ENCODE measurements at regions not wholly inside any gene's neighbourhood (a gene's known extent, or its start where the extent isn't known, plus 50 kb on each side); places are given as distances from the start of the nearest gene placed in this dataset.
A peak's percentile ranks its signal among the peaks of the same experiment; 100 is the strongest.

- H3K79me2 ChIP-seq (ENCODE audit: control insufficient read depth, insufficient read depth, low read length): no peaks in the 10 kb centered on the region
- no peak overlapping the region for H2BK5ac ChIP-seq (ENCODE audit: low read length)
- H3K18ac ChIP-seq (ENCODE audit: low read length): no peak overlapping the region
- no peak overlapping the region for H3K9ac ChIP-seq (ENCODE audit: low read length)
- no CpG with 5 or more reads among the region's 4 CpGs for WGBS (ENCODE audit: extremely low coverage, insufficient coverage, low lambda C conversion rate)
- DNase-seq: no peak
- H3K56ac ChIP-seq (ENCODE audit: low read length): no peak overlapping the region
- no peak overlapping the region for H3K23ac ChIP-seq (ENCODE audit: low read length)
- no peaks in the 10 kb centered on the region for H3K79me1 ChIP-seq (ENCODE audit: low read length)
- H2BK120ac ChIP-seq (ENCODE audit: low read depth, low read length): no peak overlapping the region
- no peak overlapping the region for H4K5ac ChIP-seq (ENCODE audit: low read length)
- H2BK15ac ChIP-seq (replicated peaks; ENCODE audit: low read depth): no peak overlapping the region
- no peaks in the 10 kb centered on the region for H3K27me3 ChIP-seq (ENCODE audit: insufficient read depth, low read length, poor library complexity)
- H2AK5ac ChIP-seq (ENCODE audit: low read length): no peak overlapping the region
- no peak overlapping the region for H3K4me3 ChIP-seq (ENCODE audit: low read length)
- H3K4me2 ChIP-seq (ENCODE audit: low read length): no peak overlapping the region
- no peaks in the 10 kb centered on the region for H3K4me1 ChIP-seq (ENCODE audit: control insufficient read depth, low read depth, low read length)
- H3K4ac ChIP-seq (ENCODE audit: low read depth, low read length): no peak overlapping the region
- no peak overlapping the region for H4K8ac ChIP-seq (ENCODE audit: low read depth, low read length)
- H3K36me3 ChIP-seq (ENCODE audit: control insufficient read depth, insufficient read depth, low read length): no peaks in the 10 kb centered on the region
- H3K27ac ChIP-seq (ENCODE audit: low read depth, low read length): no peak overlapping the region
Measured at GRCh38 chr4:173656898-173657297, 126.9 kb upstream of the HAND2 start.

GRCh38 chr4:173652283-173652931, 122.4 kb upstream of the HAND2 start:
- Histone ChIP-seq H3K79me1 (ENCODE audit: low read length) (no peaks in the 10 kb centered on the region), H3K27ac (ENCODE audit: low read depth, low read length) (no peak overlapping the region), H3K79me2 (ENCODE audit: control insufficient read depth, insufficient read depth, low read length) (no peaks in the 10 kb centered on the region)

GRCh38 chr4:173651651-173652282, 121.7 kb upstream of the HAND2 start:
- H3K23ac ChIP-seq (ENCODE audit: low read length): no peak overlapping the region
- H3K79me1 ChIP-seq (ENCODE audit: low read length): no peaks in the 10 kb centered on the region
- H3K4ac ChIP-seq (ENCODE audit: low read depth, low read length): no peak overlapping the region
- no peak overlapping the region for H2AK5ac ChIP-seq (ENCODE audit: low read length)
- no peak overlapping the region for H2BK15ac ChIP-seq (replicated peaks; ENCODE audit: low read depth)
- WGBS (ENCODE audit: extremely low coverage, insufficient coverage, low lambda C conversion rate): no CpG with 5 or more reads among the region's 7 CpGs
- H4K8ac ChIP-seq (ENCODE audit: low read depth, low read length): no peak overlapping the region
- H3K4me1 ChIP-seq (ENCODE audit: control insufficient read depth, low read depth, low read length): no peaks in the 10 kb centered on the region
- H3K4me2 ChIP-seq (ENCODE audit: low read length): no peak overlapping the region
- H3K79me2 ChIP-seq (ENCODE audit: control insufficient read depth, insufficient read depth, low read length): no peaks in the 10 kb centered on the region
- DNase-seq: no peak
- no peak overlapping the region for H3K9ac ChIP-seq (ENCODE audit: low read length)
- H3K56ac ChIP-seq (ENCODE audit: low read length): no peak overlapping the region
- no peaks in the 10 kb centered on the region for H3K27me3 ChIP-seq (ENCODE audit: insufficient read depth, low read length, poor library complexity)
- H4K5ac ChIP-seq (ENCODE audit: low read length): no peak overlapping the region
- H2BK120ac ChIP-seq (ENCODE audit: low read depth, low read length): no peak overlapping the region
- H2BK5ac ChIP-seq (ENCODE audit: low read length): no peak overlapping the region
- H3K36me3 ChIP-seq (ENCODE audit: control insufficient read depth, insufficient read depth, low read length): no peaks in the 10 kb centered on the region
- H3K18ac ChIP-seq (ENCODE audit: low read length): no peak overlapping the region
- no peak overlapping the region for H3K4me3 ChIP-seq (ENCODE audit: low read length)
- no peak overlapping the region for H3K27ac ChIP-seq (ENCODE audit: low read depth, low read length)

More at GRCh38 chr4:173652283-173652931, 122.4 kb upstream of the HAND2 start:
- H2BK5ac ChIP-seq (ENCODE audit: low read length): no peak overlapping the region
- DNase-seq: no peak
- no peak overlapping the region for H3K23ac ChIP-seq (ENCODE audit: low read length)
- H3K4ac ChIP-seq (ENCODE audit: low read depth, low read length): no peak overlapping the region
- no peak overlapping the region for H4K8ac ChIP-seq (ENCODE audit: low read depth, low read length)
- no peak overlapping the region for H3K4me3 ChIP-seq (ENCODE audit: low read length)
- H3K4me1 ChIP-seq (ENCODE audit: control insufficient read depth, low read depth, low read length): no peaks in the 10 kb centered on the region
- H4K5ac ChIP-seq (ENCODE audit: low read length): no peak overlapping the region
- WGBS (ENCODE audit: extremely low coverage, insufficient coverage, low lambda C conversion rate): no CpG with 5 or more reads among the region's 6 CpGs
- no peak overlapping the region for H3K18ac ChIP-seq (ENCODE audit: low read length)
- no peak overlapping the region for H2BK15ac ChIP-seq (replicated peaks; ENCODE audit: low read depth)
- no peak overlapping the region for H2BK120ac ChIP-seq (ENCODE audit: low read depth, low read length)
- H3K9ac ChIP-seq (ENCODE audit: low read length): no peak overlapping the region
- H3K4me2 ChIP-seq (ENCODE audit: low read length): no peak overlapping the region
- H3K56ac ChIP-seq (ENCODE audit: low read length): no peak overlapping the region
- no peaks in the 10 kb centered on the region for H3K27me3 ChIP-seq (ENCODE audit: insufficient read depth, low read length, poor library complexity)
- no peaks in the 10 kb centered on the region for H3K36me3 ChIP-seq (ENCODE audit: control insufficient read depth, insufficient read depth, low read length)
- H2AK5ac ChIP-seq (ENCODE audit: low read length): no peak overlapping the region

- no peak overlapping the region for H3K27ac ChIP-seq (ENCODE audit: low read depth, low read length)
- no peak overlapping the region for H2BK15ac ChIP-seq (replicated peaks; ENCODE audit: low read depth)
- no peak overlapping the region for H3K9ac ChIP-seq (ENCODE audit: low read length)
- H3K4me1 ChIP-seq (ENCODE audit: control insufficient read depth, low read depth, low read length): no peaks in the 10 kb centered on the region
- H3K4me3 ChIP-seq (ENCODE audit: low read length): no peak overlapping the region
- no peaks in the 10 kb centered on the region for H3K27me3 ChIP-seq (ENCODE audit: insufficient read depth, low read length, poor library complexity)
- H3K23ac ChIP-seq (ENCODE audit: low read length): no peak overlapping the region
- H2AK5ac ChIP-seq (ENCODE audit: low read length): no peak overlapping the region
- H3K4me2 ChIP-seq (ENCODE audit: low read length): no peak overlapping the region
- DNase-seq: no peak
- no peaks in the 10 kb centered on the region for H3K79me2 ChIP-seq (ENCODE audit: control insufficient read depth, insufficient read depth, low read length)
- no peak overlapping the region for H4K8ac ChIP-seq (ENCODE audit: low read depth, low read length)
- H4K5ac ChIP-seq (ENCODE audit: low read length): no peak overlapping the region
- H3K4ac ChIP-seq (ENCODE audit: low read depth, low read length): no peak overlapping the region
- H3K79me1 ChIP-seq (ENCODE audit: low read length): no peaks in the 10 kb centered on the region
- H3K18ac ChIP-seq (ENCODE audit: low read length): no peak overlapping the region
- WGBS (ENCODE audit: extremely low coverage, insufficient coverage, low lambda C conversion rate): no CpG with 5 or more reads among the region's 4 CpGs
- no peaks in the 10 kb centered on the region for H3K36me3 ChIP-seq (ENCODE audit: control insufficient read depth, insufficient read depth, low read length)
- no peak overlapping the region for H3K56ac ChIP-seq (ENCODE audit: low read length)
- no peak overlapping the region for H2BK5ac ChIP-seq (ENCODE audit: low read length)
- no peak overlapping the region for H2BK120ac ChIP-seq (ENCODE audit: low read depth, low read length)
Measured at GRCh38 chr4:173647902-173648301, 117.9 kb upstream of the HAND2 start.

- Histone ChIP-seq H3K4me1 (ENCODE audit: control insufficient read depth, low read depth, low read length) (peaks cover 2% of the 10 kb centered on the region), H2BK5ac (ENCODE audit: low read length) (no peak overlapping the region), H3K79me2 (ENCODE audit: control insufficient read depth, insufficient read depth, low read length) (no peaks in the 10 kb centered on the region), H2BK15ac (replicated peaks; ENCODE audit: low read depth) (no peak overlapping the region), H3K4ac (ENCODE audit: low read depth, low read length) (no peak overlapping the region), H3K56ac (ENCODE audit: low read length) (no peak overlapping the region), H3K9ac (ENCODE audit: low read length) (no peak overlapping the region), H4K8ac (ENCODE audit: low read depth, low read length) (no peak overlapping the region), H3K36me3 (ENCODE audit: control insufficient read depth, insufficient read depth, low read length) (no peaks in the 10 kb centered on the region), H3K23ac (ENCODE audit: low read length) (no peak overlapping the region), H3K4me3 (ENCODE audit: low read length) (no peak overlapping the region), H3K18ac (ENCODE audit: low read length) (no peak overlapping the region), H2BK120ac (ENCODE audit: low read depth, low read length) (no peak overlapping the region), H3K4me2 (ENCODE audit: low read length) (no peak overlapping the region), H4K5ac (ENCODE audit: low read length) (no peak overlapping the region), H3K27ac (ENCODE audit: low read depth, low read length) (no peak overlapping the region), H3K79me1 (ENCODE audit: low read length) (no peaks in the 10 kb centered on the region), H2AK5ac (ENCODE audit: low read length) (no peak overlapping the region), H3K27me3 (ENCODE audit: insufficient read depth, low read length, poor library complexity) (no peaks in the 10 kb centered on the region)
- peak; percentile 10 for DNase-seq
- no CpG with 5 or more reads among the region's 3 CpGs for WGBS (ENCODE audit: extremely low coverage, insufficient coverage, low lambda C conversion rate)
Measured at GRCh38 chr4:173642509-173642908, 112.5 kb upstream of the HAND2 start.

- no peak for DNase-seq
- Histone ChIP-seq H3K9ac (ENCODE audit: low read length) (no peak overlapping the region), H3K27ac (ENCODE audit: low read depth, low read length) (no peak overlapping the region), H3K4ac (ENCODE audit: low read depth, low read length) (no peak overlapping the region), H3K79me2 (ENCODE audit: control insufficient read depth, insufficient read depth, low read length) (no peaks in the 10 kb centered on the region), H2AK5ac (ENCODE audit: low read length) (no peak overlapping the region), H3K79me1 (ENCODE audit: low read length) (no peaks in the 10 kb centered on the region), H3K4me3 (ENCODE audit: low read length) (no peak overlapping the region), H3K56ac (ENCODE audit: low read length) (no peak overlapping the region), H3K27me3 (ENCODE audit: insufficient read depth, low read length, poor library complexity) (no peaks in the 10 kb centered on the region), H3K4me2 (ENCODE audit: low read length) (no peak overlapping the region), H2BK120ac (ENCODE audit: low read depth, low read length) (no peak overlapping the region), H3K23ac (ENCODE audit: low read length) (no peak overlapping the region), H3K4me1 (ENCODE audit: control insufficient read depth, low read depth, low read length) (no peaks in the 10 kb centered on the region), H4K8ac (ENCODE audit: low read depth, low read length) (no peak overlapping the region), H2BK15ac (replicated peaks; ENCODE audit: low read depth) (no peak overlapping the region), H3K36me3 (ENCODE audit: control insufficient read depth, insufficient read depth, low read length) (no peaks in the 10 kb centered on the region), H3K18ac (ENCODE audit: low read length) (no peak overlapping the region), H4K5ac (ENCODE audit: low read length) (no peak overlapping the region), H2BK5ac (ENCODE audit: low read length) (no peak overlapping the region)
Measured at GRCh38 chr4:173635395-173635794, 105.4 kb upstream of the HAND2 start.
